Left lung (tissue), 4 donors: ENCODE measurements at regions not wholly inside any gene's neighbourhood (a gene's known extent, or its start where the extent isn't known, plus 50 kb on each side); places are given as distances from the start of the nearest gene placed in this dataset.

ENCODE experiments used
- ATAC-seq: fragments of 200-7000 bp; cut with Tn5 transposase; one replicate; pipeline ENCODE4 v1.9.1; 2020; ENCODE audit warnings: moderate library complexity
- DNase-seq, 4 donors: peaks; one replicate each; pipeline ENCODE4 v3.0.0-alpha.2; 2013 to 2020
- H3K27ac ChIP-seq, 2 donors: fragments of 200-600 bp; sonication (generic) in 1 of 2; one replicate each; pipeline versions ENCODE4 v1.5.0 to v1.8.0; 2020 to 2021
- H3K27me3 ChIP-seq, 2 donors: fragments of 200-600 bp; sonication (generic) in 1 of 2; one replicate each; pipeline versions ENCODE4 v1.5.0 to v1.8.0; 2020 to 2021
- H3K36me3 ChIP-seq, 2 donors: fragments of 200-600 bp; sonication (generic) in 1 of 2; one replicate each; pipeline versions ENCODE4 v1.5.0 to v1.8.0; 2020 to 2021
- H3K4me1 ChIP-seq, 2 donors: fragments of 200-600 bp; one replicate each; pipeline ENCODE4 v1.8.0; 2021
- H3K4me3 ChIP-seq, 2 donors: fragments of 200-600 bp; sonication (generic) in 1 of 2; one replicate each; pipeline versions ENCODE4 v1.5.0 to v1.8.0; 2020 to 2021; ENCODE audit warnings: mild to moderate bottlenecking in 1 of 2
- H3K9me3 ChIP-seq, 2 donors: fragments of 200-600 bp; sonication (generic) in 1 of 2; one replicate each; pipeline versions ENCODE4 v1.5.0 to v1.8.0; 2020 to 2021
- intact Hi-C, 2 donors: fragments of 100-400 bp; cut with DNase I; formaldehyde crosslinking; loops; one replicate each; pipeline versions ENCODE4 v1.11.2 to v1.14.2; 2022
- microRNA-seq, 2 donors: library from miRNA; unstranded; fragments of <30 nt; microRNA quantifications; one replicate each; pipeline ENCODE4, GENCODE V29; 2019
- TF ChIP-seq, protein P1 (sequence below), 2 donors: fragments of 200-600 bp; sonication (generic) in 1 of 2; IDR thresholded peaks; one replicate each; pipeline versions ENCODE4 v1.5.0 to v1.8.0; 2021; ENCODE audit warnings: antibody characterized with exemption in 2 of 2
- donor health status: DM: no; HTN: yes; CAD: no.
- donor health status: DM: no; HTN: no; CAD: no.

DNA sequence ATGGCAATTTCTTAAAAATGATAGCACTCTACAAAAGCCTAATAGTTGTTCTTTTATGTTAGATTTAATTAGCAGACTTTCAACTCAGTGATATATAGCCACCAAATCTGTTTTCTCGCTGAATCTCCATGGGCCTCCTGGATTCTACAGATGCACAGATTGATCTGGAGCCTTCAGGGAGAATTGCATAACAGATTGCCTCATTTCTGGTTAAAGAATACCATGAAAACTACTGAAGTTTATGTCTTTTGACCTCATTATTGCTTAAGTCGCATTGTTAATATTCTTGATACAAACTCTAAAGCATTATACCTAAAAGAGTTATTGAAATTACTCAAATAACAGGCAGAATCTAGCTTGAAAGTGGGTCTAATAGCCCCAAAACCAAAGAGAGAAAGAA, 53.7 kb upstream of the PRR20A start:
- TF ChIP-seq, protein P1, sequence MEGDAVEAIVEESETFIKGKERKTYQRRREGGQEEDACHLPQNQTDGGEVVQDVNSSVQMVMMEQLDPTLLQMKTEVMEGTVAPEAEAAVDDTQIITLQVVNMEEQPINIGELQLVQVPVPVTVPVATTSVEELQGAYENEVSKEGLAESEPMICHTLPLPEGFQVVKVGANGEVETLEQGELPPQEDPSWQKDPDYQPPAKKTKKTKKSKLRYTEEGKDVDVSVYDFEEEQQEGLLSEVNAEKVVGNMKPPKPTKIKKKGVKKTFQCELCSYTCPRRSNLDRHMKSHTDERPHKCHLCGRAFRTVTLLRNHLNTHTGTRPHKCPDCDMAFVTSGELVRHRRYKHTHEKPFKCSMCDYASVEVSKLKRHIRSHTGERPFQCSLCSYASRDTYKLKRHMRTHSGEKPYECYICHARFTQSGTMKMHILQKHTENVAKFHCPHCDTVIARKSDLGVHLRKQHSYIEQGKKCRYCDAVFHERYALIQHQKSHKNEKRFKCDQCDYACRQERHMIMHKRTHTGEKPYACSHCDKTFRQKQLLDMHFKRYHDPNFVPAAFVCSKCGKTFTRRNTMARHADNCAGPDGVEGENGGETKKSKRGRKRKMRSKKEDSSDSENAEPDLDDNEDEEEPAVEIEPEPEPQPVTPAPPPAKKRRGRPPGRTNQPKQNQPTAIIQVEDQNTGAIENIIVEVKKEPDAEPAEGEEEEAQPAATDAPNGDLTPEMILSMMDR (IDR thresholded peaks at IDR 0.05) = no peak
- H3K4me1 ChIP-seq = no peaks in the 10 kb centered on the region
- DNase-seq (no peak), ATAC-seq (no peak)
- no peak overlapping the region for H3K27ac ChIP-seq
- intact Hi-C loops = no loop called here
- H3K36me3 ChIP-seq = no peaks in the 10 kb centered on the region
- H3K27me3 ChIP-seq = no peaks in the 10 kb centered on the region
- H3K9me3 ChIP-seq = peaks cover 0 to 2% of the 10 kb centered on the region in 2 donors
- no peak overlapping the region for H3K4me3 ChIP-seq

Small RNA genes lying in the stretch of these regions (microRNA-seq; reads per million reads assigned to microRNA genes)
- gene MIR1297 = 0 reads per million in 2 donors
- 0 reads per million in 2 donors for gene MIR5007
